ENCODE measurements at regions not wholly inside any gene's neighbourhood (a gene's known extent, or its start where the extent isn't known, plus 50 kb on each side); places are given as distances from the start of the nearest gene placed in this dataset.

GRCh38 chr12:124214574-124214973, 80.3 kb upstream of the RFLNA start:
- no peak for TF ChIP-seq CTCF (optimal IDR thresholded peaks at IDR 0.05 in 1 of 3, IDR thresholded peaks at IDR 0.05 in 1 of 3, conservative IDR thresholded peaks at IDR 0.05 in 1 of 3; ENCODE audit: extremely low read depth in 1 of 3, insufficient read depth in 2 of 3, low read length in 3 of 3)
- TF ChIP-seq EZH2 (IDR thresholded peaks at IDR 0.05; ENCODE audit: low read length) = no peak

All from keratinocyte (primary cell).